Tibial nerve (tissue), 4 donors: ENCODE measurements at regions not wholly inside any gene's neighbourhood (a gene's known extent, or its start where the extent isn't known, plus 50 kb on each side); places are given as distances from the start of the nearest gene placed in this dataset.

ENCODE experiments used
- DNase-seq, 2 donors: peaks; one replicate each; pipeline ENCODE4 v3.0.0-alpha.2; 2019; ENCODE audit warnings: low spot score in 2 of 2
- H3K27ac ChIP-seq, 4 donors: fragments of 200-600 bp; sonication (generic) in 3 of 4; one replicate each; pipeline ENCODE4 v1.5.1; 2017 to 2019; ENCODE audit warnings: mild to moderate bottlenecking in 1 of 4
- H3K27me3 ChIP-seq, 2 donors: fragments of 200-600 bp; sonication (generic) in 1 of 2; one replicate each; pipeline versions ENCODE4 v1.5.1 to v1.6.0; 2017 to 2019
- H3K36me3 ChIP-seq, 3 donors: fragments of 200-600 bp; sonication (generic); one replicate each; pipeline ENCODE4 v1.5.1; 2018 to 2019
- H3K4me1 ChIP-seq, 4 donors: fragments of 200-600 bp; sonication (generic) in 3 of 4; one replicate each; pipeline ENCODE4 v1.5.1; 2017 to 2019
- H3K4me3 ChIP-seq, 4 donors: fragments of 200-600 bp; sonication (generic) in 3 of 4; one replicate each; pipeline ENCODE4 v1.5.1; 2017 to 2019; ENCODE audit warnings: mild to moderate bottlenecking in 1 of 4, moderate library complexity in 1 of 4
- H3K9me3 ChIP-seq, 4 donors: fragments of 200-600 bp; sonication (generic) in 3 of 4; one replicate each; pipeline ENCODE4 v1.5.1; 2017 to 2019
- EP300 ChIP-seq, 2 donors: sonication (generic); formaldehyde crosslinking; IDR thresholded peaks; one replicate each; pipeline ENCODE4 v1.6.1; 2017; ENCODE audit warnings: antibody characterized with exemption in 2 of 2, mild to moderate bottlenecking in 1 of 2
- POLR2A ChIP-seq, 2 donors: fragments of 450-650 bp; IDR thresholded peaks; one replicate each; pipeline ENCODE4 v1.6.1; 2017; ENCODE audit warnings: antibody characterized with exemption in 2 of 2, mild to moderate bottlenecking in 2 of 2, moderate library complexity in 2 of 2
- WGBS, 2 donors: methylation state at CpG; one replicate each; pipeline ENCODE4 v1.1.5; 2018; 5-methylcytosine and 5-hydroxymethylcytosine counted together
- TF ChIP-seq, protein P1 (sequence below), 5 experiments: fragments of 200-600 bp in 3 of 5; fragments of 450-650 bp in 2 of 5; sonication (generic) in 3 of 5; IDR thresholded peaks; one replicate each; pipeline ENCODE4 v1.5.1; 2016 to 2019; ENCODE audit warnings: antibody characterized with exemption in 5 of 5, mild to moderate bottlenecking in 3 of 5, moderate library complexity in 2 of 5

DNA sequence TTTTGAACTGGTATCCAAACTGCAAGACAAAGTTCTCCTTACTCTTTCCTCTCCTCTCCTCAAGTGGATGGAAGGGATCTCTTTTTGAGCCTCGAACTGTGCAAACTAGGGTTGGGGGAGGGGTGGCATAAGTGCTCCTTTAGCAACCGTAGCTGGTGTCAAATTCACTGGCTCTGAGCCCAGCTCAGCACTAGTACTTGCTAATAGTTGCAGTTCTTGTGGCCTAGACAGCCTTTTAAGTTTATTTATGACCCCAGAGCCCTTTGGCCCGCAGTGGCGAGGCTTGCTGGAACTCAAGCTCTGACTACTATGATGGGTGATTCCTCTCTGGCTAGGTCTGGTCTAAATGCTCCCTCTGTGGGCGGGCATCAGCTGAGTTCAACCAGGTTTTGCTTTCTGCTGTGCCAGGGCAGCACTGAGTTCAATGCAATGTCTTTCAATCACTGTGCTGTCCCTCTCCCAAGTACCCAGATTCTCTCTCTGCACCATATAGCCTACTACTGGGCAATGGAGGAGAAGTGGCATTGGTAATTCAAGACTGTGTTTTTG, 528.4 kb upstream of the SYT4 start:
- no peak for DNase-seq
- Histone ChIP-seq H3K36me3 (no peaks in the 10 kb centered on the region), H3K9me3 (peaks cover 0 to 14% (median 0%) of the 10 kb centered on the region in 4 donors), H3K27ac (no peak overlapping the region), H3K4me3 (no peak overlapping the region), H3K27me3 (no peaks in the 10 kb centered on the region), H3K4me1 (no peaks in the 10 kb centered on the region)
- 51 to 57% methylated on average over 5 of the region's 5 CpGs for WGBS, 2 donors
- TF ChIP-seq EP300 (IDR thresholded peaks at IDR 0.05) (no peak), POLR2A (IDR thresholded peaks at IDR 0.05) (no peak)
- TF ChIP-seq, protein P1, sequence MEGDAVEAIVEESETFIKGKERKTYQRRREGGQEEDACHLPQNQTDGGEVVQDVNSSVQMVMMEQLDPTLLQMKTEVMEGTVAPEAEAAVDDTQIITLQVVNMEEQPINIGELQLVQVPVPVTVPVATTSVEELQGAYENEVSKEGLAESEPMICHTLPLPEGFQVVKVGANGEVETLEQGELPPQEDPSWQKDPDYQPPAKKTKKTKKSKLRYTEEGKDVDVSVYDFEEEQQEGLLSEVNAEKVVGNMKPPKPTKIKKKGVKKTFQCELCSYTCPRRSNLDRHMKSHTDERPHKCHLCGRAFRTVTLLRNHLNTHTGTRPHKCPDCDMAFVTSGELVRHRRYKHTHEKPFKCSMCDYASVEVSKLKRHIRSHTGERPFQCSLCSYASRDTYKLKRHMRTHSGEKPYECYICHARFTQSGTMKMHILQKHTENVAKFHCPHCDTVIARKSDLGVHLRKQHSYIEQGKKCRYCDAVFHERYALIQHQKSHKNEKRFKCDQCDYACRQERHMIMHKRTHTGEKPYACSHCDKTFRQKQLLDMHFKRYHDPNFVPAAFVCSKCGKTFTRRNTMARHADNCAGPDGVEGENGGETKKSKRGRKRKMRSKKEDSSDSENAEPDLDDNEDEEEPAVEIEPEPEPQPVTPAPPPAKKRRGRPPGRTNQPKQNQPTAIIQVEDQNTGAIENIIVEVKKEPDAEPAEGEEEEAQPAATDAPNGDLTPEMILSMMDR (IDR thresholded peaks at IDR 0.05): no peak

DNA sequence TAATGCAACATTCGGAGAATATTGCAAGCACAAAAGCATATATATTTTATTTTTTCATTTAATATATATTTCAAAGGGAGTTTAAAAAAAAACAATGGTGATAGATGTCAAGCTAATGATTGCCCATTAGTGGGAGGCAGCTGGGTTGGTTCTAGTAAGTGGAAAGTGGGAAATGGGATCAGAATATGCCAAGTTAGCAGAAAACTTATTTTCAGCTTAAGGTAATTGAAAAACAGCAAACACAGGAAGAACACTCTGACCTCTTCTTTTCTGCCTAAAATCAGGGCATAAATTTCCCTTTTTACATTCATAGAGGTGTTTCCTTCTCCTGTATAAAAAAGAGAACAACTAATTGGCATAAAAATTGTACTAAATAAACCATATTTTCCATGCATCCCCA, 535.3 kb upstream of the SYT4 start:
- Histone ChIP-seq H3K36me3 (no peaks in the 10 kb centered on the region), H3K4me3 (no peak overlapping the region), H3K27me3 (no peaks in the 10 kb centered on the region), H3K9me3 (peaks cover 0 to 15% (median 0%) of the 10 kb centered on the region in 4 donors), H3K27ac (no peak overlapping the region), H3K4me1 (no peaks in the 10 kb centered on the region)
- no peak for TF ChIP-seq POLR2A (IDR thresholded peaks at IDR 0.05)
- TF ChIP-seq, protein P1 (IDR thresholded peaks at IDR 0.05): no peak
- no peak for TF ChIP-seq EP300 (IDR thresholded peaks at IDR 0.05)
- WGBS, 2 donors: 90 to 92% methylated on average over 1 of the region's 1 CpG
- DNase-seq: no peak

DNA sequence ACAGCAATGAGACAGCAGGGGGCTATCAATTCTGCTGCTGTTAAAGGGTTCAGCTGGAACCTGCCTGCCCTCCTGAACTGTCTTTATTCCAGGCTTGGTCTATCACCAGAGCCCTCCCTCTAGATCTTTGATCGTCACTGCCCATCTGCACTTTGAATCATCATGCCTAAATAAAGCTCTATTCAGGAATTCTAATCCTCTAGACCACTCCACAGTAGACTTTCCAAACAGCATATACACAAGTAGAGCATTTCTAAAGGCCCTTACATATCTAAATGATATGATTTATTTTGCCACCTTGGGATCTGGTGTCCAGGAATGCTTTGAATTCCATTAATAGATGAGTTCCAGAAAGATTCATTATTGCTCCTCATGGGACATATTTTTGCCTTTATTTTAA, 542.1 kb upstream of the SYT4 start:
- Histone ChIP-seq H3K27me3 (no peaks in the 10 kb centered on the region), H3K36me3 (no peaks in the 10 kb centered on the region), H3K9me3 (peaks cover 0 to 15% (median 0%) of the 10 kb centered on the region in 4 donors), H3K4me1 (no peaks in the 10 kb centered on the region), H3K4me3 (no peak overlapping the region), H3K27ac (no peak overlapping the region)
- no peak for DNase-seq
- WGBS, 2 donors: 47 to 56% methylated on average over 1 of the region's 1 CpG
- TF ChIP-seq EP300 (IDR thresholded peaks at IDR 0.05) (no peak), POLR2A (IDR thresholded peaks at IDR 0.05) (no peak)
- TF ChIP-seq, protein P1 (IDR thresholded peaks at IDR 0.05): no peak

DNA sequence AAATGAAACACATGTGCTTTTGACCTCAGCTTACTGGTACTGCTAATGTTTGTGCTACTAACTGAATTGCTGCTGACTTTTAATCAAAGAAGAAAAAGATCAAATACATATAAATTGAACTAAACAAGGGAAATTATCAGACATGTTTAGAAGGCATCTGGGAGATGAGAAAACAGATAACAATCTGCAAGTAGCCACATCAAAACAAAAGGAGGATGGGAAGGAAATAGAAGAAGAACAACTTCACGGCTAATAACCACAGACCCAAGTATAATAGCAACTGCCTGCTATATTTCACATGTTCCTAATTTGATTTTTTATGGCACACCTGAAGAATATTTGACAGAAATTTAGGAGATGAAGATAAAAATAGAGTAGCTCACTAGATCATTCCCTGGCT, 542.6 kb upstream of the SYT4 start:
- no peak for DNase-seq
- Histone ChIP-seq H3K27me3 (no peaks in the 10 kb centered on the region), H3K4me3 (no peak overlapping the region), H3K9me3 (peaks cover 0 to 15% (median 0%) of the 10 kb centered on the region in 4 donors), H3K36me3 (no peaks in the 10 kb centered on the region), H3K4me1 (no peaks in the 10 kb centered on the region), H3K27ac (no peak overlapping the region)
- TF ChIP-seq POLR2A (IDR thresholded peaks at IDR 0.05): no peak
- TF ChIP-seq, protein P1 (IDR thresholded peaks at IDR 0.05): no peak
- TF ChIP-seq EP300 (IDR thresholded peaks at IDR 0.05): no peak
- 76 to 79% methylated on average over 1 of the region's 1 CpG for WGBS, 2 donors

- H3K4me1 ChIP-seq: no peaks in the 10 kb centered on the region
- 49% methylated on average over 2 of the region's 2 CpGs for WGBS, 2 donors
- H3K4me3 ChIP-seq: no peak overlapping the region
- H3K36me3 ChIP-seq: no peaks in the 10 kb centered on the region
- no peak for DNase-seq
- H3K27me3 ChIP-seq: no peaks in the 10 kb centered on the region
- no peaks in the 10 kb centered on the region for H3K9me3 ChIP-seq
- no peak overlapping the region for H3K27ac ChIP-seq
- TF ChIP-seq, protein P1 (IDR thresholded peaks at IDR 0.05): no peak
- TF ChIP-seq EP300 (IDR thresholded peaks at IDR 0.05) (no peak), POLR2A (IDR thresholded peaks at IDR 0.05) (no peak)
These were observed 548.5 kb upstream of the SYT4 start for GRCh38 chr18:43825768-43826167.
